HUES6 (cell line): ENCODE measurements at regions not wholly inside any gene's neighbourhood (a gene's known extent, or its start where the extent isn't known, plus 50 kb on each side); places are given as distances from the start of the nearest gene placed in this dataset.

Source experiments
- H3K27ac ChIP-seq: 2 replicates; pipeline ENCODE4 v1.7.0; 2013; ENCODE audit warnings: low read depth, mild to moderate bottlenecking, low read length, inconsistent platforms
- H3K27me3 ChIP-seq: 2 replicates; pipeline ENCODE4 v1.6.1; 2013; ENCODE audit warnings: low read length; ENCODE audit not compliant: control insufficient read depth, insufficient read depth
- H3K36me3 ChIP-seq: 2 replicates; pipeline ENCODE4 v1.6.1; 2013; ENCODE audit warnings: low read length; ENCODE audit not compliant: control insufficient read depth, insufficient read depth
- H3K4me1 ChIP-seq: 2 replicates; pipeline ENCODE4 v1.6.1; 2013; ENCODE audit warnings: low read length; ENCODE audit not compliant: control insufficient read depth, insufficient read depth
- H3K4me3 ChIP-seq: 2 replicates; pipeline ENCODE4 v1.5.1; 2013; ENCODE audit warnings: low read depth, low read length
- H3K9ac ChIP-seq: one replicate; pipeline ENCODE4 v1.6.1; 2013; ENCODE audit warnings: mild to moderate bottlenecking, low read length
- H3K9me3 ChIP-seq: 2 replicates; pipeline ENCODE4 v1.6.1; 2013; ENCODE audit warnings: low read depth, low read length; ENCODE audit not compliant: control insufficient read depth, insufficient read depth

DNA sequence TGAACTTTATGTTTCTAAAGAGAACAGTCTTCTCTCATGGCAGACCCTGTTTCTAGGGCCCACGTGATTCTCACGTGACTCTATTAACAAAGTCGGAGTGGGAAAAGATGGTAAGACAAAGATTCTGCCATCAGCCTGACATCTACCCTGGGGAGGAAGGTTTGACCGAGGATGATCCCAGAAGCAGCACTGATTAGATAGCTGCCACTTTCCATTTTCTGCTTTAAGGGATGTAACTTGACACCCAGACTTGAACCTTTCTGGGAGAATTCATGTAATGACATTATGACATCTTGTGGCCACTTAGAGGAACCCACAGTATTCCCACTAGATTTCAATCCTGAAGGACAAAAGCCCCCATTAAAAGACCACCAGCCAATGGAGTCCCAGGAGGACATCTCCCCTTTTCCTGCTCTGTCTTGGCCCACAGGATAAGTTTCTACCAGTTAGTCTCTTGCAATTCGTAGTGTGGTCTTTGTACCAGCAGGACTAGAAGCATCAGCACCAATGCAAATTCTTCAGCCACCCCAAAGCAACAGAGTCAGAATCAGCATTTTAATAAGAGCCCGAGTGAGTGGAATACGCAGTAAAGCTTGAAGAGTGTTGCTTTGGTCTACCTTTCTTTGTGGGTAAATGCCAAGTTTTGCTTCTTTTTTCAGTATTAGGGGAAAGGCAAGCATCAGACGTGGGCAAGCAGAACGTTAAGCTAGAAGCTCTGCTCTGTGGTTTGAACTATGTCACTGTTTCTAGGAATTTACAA lies 480.5 kb upstream of the PROK2 start:
- no peaks in the 10 kb centered on the region for H3K36me3 ChIP-seq
- no peaks in the 10 kb centered on the region for H3K27me3 ChIP-seq
- H3K4me1 ChIP-seq, result peaks cover 18% of the 10 kb centered on the region
- H3K27ac ChIP-seq, result no peak overlapping the region
- H3K4me3 ChIP-seq, result no peak overlapping the region
- H3K9me3 ChIP-seq, result no peaks in the 10 kb centered on the region
- no peak overlapping the region for H3K9ac ChIP-seq

DNA sequence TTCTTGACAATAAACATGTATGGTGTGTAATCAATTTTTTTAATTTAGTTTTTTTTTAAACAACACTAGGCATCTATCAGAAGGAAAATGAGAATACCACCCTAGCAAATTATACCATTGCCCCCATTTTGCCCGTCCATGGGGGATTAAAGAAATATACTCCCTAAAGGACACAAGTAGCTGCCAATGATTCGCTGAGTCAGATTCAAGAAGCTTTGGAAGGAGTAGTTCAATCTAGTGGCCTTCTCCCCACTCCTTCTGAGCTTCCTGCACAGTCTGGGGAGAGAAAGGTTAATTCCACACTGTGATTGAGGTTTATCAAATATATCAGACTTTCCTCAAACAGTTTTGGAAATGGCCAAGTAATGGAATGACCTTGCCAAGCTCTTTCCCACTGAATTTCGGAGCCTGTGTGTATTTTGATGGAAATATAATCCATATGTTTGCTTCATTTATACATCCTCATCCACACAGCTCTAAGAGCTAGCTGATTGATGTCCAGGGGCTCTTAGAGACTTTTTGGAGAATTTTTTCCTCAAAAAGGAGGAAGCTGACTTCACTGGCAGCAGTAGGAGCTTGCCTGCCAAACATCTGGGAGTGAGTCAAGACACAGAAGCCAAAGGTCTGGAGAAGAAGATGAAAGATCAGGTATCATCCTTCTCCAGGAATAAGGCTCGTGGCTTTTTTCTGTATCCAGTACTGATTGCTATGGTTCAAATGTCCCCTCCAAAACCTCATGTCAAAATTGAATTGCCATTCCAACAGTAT lies 478.5 kb upstream of the PROK2 start:
- Histone ChIP-seq H3K9ac (no peak overlapping the region), H3K27me3 (no peaks in the 10 kb centered on the region), H3K4me1 (peaks cover 14% of the 10 kb centered on the region; the same call in 1 of the 2 replicates), H3K36me3 (no peaks in the 10 kb centered on the region), H3K4me3 (no peak overlapping the region), H3K27ac (no peak overlapping the region), H3K9me3 (no peaks in the 10 kb centered on the region)

DNA sequence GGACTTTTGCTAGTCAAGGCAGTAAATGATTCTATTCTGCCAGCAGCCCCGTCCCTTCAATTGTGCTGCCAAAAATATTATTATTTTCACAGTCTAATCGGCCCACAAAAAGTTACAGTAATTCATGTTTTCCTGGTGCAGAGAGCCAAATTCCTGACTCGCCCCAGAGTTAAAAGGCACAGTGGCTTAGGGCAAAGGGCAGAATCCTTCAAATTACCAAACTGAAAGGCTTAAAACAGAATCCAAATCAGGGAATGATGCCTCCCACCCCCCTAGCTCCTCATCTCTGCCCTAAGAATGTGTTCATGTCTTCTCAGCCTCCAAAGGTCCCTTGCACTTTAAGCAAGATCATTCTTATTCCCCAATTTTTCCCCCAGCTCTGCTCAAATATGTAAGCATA lies 477.8 kb upstream of the PROK2 start:
- Histone ChIP-seq H3K9me3 (no peaks in the 10 kb centered on the region), H3K36me3 (no peaks in the 10 kb centered on the region), H3K27me3 (no peaks in the 10 kb centered on the region), H3K4me1 (peaks cover 16% of the 10 kb centered on the region; the same call in 1 of the 2 replicates), H3K9ac (no peak overlapping the region), H3K27ac (no peak overlapping the region), H3K4me3 (no peak overlapping the region)

DNA sequence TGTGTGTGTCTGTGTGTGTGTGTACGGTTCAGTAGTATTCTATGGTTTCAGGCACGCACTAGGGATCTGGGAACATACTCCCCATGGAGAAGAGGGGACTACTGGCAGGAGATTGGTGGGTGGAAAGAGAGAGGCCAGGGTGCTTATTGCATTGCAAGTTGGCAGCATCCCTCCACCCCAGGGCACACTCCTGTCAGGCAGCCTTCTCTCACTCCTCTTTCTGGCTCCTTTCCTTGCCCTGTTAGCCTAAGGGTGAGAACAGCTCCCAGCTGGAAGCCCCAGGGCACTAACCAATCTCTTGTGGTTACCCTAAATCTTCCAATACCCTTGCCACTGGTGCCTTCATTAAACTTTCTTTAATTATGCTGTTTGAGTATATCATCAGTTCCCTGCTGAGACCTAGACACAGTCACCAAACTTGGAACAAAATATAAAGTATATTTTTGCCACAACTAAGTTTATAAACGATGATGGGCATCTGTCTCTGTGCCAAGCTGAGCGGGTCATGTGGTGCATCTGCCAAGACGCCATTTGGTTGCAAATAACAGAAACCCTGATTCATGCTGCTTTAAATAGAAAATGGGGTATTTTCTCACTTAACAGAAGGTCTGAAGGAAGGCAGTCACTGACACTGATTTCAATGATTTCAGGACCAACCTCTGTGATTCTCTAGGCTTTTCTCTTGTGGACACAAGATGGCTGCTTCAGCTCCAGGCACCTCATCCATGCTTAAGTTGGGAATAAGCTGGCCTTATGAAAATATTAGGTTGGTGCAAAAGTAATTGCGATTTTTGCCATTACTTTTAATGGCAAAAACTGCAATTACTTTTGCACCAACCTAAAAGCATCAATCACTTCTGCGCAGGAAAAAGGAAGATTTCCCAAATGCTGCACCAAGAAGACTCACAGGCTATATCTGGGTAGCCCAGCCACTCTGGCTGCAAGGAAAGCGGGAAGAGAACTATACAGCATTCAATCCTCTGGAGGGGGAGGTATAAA lies 476.9 kb upstream of the PROK2 start:
- Histone ChIP-seq H3K4me1 (peaks cover 16% of the 10 kb centered on the region; the same call in 1 of the 2 replicates), H3K36me3 (no peaks in the 10 kb centered on the region), H3K4me3 (no peak overlapping the region), H3K27me3 (no peaks in the 10 kb centered on the region), H3K9me3 (0 out of 2 replicates have a peak, but pooled peaks cover 2% of the 10 kb centered on the region), H3K27ac (no peak overlapping the region), H3K9ac (no peak overlapping the region)

DNA sequence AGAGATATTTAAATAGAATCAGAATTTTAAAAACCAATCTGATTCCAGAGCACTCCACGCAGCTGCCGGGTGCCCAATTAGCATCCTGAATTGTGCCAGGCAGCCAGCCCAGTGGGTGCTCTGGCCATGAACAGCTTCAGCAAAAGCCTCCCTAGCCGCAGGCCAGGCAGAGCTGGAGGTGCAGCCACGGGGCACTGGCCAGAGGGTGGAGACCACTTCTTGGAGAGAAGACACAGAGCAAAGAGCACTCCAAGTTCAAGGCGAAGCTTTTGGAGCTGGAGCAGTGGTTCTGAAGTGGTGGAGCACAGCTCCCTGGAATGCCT lies 475.6 kb upstream of the PROK2 start:
- peaks cover 21% of the 10 kb centered on the region for H3K4me1 ChIP-seq
- no peak overlapping the region for H3K4me3 ChIP-seq
- H3K9ac ChIP-seq, result no peak overlapping the region
- H3K9me3 ChIP-seq, result 0 out of 2 replicates have a peak, but pooled peaks cover 2% of the 10 kb centered on the region
- no peaks in the 10 kb centered on the region for H3K27me3 ChIP-seq
- no peak overlapping the region for H3K27ac ChIP-seq
- no peaks in the 10 kb centered on the region for H3K36me3 ChIP-seq

DNA sequence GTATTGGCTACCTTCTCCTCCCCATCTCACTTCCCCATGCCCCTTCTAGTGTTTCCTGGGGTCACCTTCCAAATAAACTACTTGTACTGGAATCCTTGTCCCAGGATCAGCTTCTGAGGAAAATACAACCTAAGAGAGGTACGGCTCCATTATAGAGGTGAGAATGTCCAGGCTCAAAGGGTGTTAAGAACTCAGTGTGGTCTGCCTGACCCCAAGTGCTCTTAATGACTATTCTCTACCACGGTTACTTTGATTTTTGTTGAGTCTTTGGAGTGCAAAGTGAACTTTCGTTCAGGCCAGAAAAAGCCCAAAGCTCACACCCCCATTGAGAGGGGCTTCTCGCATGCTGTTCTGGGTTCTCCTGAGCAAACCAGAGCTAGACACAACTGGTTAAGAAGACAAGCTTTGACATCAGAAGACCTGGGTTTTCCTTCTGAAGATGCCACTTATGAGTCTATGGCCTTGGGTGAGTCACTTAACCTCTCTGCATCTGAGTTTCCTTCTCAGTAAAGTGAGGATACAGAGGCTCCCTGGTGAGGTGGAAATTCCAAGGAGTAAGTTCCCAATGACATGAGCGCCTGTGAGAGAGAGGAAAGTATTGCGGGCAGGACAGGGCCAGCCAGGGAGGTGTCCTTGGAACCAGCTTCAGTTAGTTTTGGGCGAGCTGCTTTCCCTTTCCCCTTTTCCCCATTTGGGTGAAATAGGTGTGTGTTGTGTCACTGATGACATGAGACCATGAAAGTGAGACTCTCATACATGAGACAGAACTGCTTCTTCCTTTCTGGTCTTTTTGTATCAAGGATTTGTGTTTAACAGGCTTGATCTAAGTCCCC lies 475.0 kb upstream of the PROK2 start:
- H3K9ac ChIP-seq, result no peak overlapping the region
- H3K27me3 ChIP-seq, result no peaks in the 10 kb centered on the region
- H3K4me3 ChIP-seq, result no peak overlapping the region
- H3K27ac ChIP-seq, result no peak overlapping the region
- 0 out of 2 replicates have a peak, but pooled peaks cover 2% of the 10 kb centered on the region for H3K9me3 ChIP-seq
- no peaks in the 10 kb centered on the region for H3K36me3 ChIP-seq
- H3K4me1 ChIP-seq, result peaks cover 20% of the 10 kb centered on the region

DNA sequence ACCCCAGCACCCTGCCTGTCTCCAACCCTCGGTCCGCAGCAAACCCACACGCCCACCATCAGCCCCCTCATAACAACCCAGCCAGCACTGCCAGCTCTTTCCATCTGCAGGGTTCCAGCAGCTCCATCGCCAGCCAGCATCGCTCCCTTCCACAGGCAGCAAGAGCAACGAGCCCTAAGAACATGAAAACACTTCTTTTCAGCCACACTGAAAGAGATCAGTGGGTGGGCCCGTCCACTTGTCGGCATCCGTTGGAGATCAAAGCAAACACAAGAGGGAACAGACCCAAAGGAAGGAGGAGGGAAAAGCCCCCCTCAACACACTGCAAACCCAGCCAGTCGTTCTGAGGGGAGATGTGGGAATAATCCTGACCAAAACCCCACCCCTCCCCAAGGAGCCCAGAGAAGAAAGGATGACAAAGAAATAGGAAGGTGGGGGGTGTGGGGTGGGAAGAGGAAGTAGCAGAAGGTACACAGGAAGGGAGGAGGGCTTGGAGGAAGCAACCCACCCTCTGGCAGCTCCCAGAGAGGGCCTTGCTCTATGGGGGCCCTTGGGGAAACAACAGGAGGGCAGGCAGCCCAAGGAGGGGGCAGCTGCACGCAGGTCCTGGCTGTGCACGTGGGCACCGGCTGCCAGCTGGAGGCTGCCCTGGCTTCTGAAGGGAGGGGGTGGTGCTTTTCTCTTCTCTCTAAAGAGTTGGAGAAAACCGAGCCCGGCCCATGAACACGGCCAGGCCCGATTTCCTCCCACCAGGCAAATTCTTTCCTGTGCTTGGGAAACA lies 473.6 kb upstream of the PROK2 start:
- Histone ChIP-seq H3K4me1 (peaks cover 20% of the 10 kb centered on the region), H3K4me3 (no peak overlapping the region), H3K36me3 (no peaks in the 10 kb centered on the region), H3K9ac (peak overlapping the region; percentile 15), H3K27ac (no peak overlapping the region), H3K27me3 (no peaks in the 10 kb centered on the region), H3K9me3 (0 out of 2 replicates have a peak, but pooled peaks cover 2% of the 10 kb centered on the region)

DNA sequence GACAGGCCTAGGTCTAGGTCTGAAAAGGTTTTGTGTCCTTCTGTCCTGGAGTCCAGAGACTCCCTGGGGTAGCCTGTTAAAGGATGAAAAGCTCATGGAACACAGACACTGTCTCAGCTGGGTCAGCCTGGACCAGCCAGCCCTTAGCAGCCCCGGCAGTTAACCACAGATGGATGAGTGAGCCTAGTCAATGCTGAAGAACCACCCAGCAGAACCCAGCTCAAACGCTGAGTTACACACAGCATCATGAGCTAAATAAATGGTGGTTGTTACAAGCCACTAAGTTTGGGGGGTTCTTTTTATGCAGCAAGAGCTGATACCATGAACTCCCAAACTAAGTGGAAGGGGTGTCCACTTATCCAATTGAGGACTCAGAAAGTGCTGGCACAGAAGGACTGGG lies 472.8 kb upstream of the PROK2 start:
- H3K27me3 ChIP-seq, result no peaks in the 10 kb centered on the region
- no peak overlapping the region for H3K4me3 ChIP-seq
- no peak overlapping the region for H3K27ac ChIP-seq
- H3K9me3 ChIP-seq, result peaks cover 5% of the 10 kb centered on the region; the same call in 1 of the 2 replicates
- no peak overlapping the region for H3K9ac ChIP-seq
- peaks cover 20% of the 10 kb centered on the region for H3K4me1 ChIP-seq
- H3K36me3 ChIP-seq, result no peaks in the 10 kb centered on the region

DNA sequence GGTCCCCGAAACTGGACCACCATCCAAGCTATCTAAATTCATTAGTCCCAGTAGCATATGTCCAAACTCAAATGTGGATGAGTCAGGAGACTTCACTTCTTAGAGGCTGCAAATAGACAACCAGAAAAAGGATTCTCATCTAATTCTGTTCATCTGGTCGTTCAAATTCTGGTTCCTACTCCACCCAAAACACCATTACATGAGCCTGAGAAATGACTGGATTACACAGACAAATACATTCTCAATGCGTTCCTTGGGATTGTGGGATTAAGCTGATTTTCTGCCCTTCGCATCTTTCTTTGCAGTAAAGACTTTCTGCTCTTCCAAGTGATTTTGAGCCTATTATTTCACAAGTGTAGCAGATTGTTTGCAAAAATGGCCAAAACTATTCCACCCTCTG lies 472.3 kb upstream of the PROK2 start:
- Histone ChIP-seq H3K36me3 (no peaks in the 10 kb centered on the region), H3K4me1 (peaks cover 20% of the 10 kb centered on the region), H3K27ac (no peak overlapping the region), H3K9ac (no peak overlapping the region), H3K27me3 (no peaks in the 10 kb centered on the region), H3K4me3 (no peak overlapping the region), H3K9me3 (peaks cover 10% of the 10 kb centered on the region; the same call in 1 of the 2 replicates)
